NCI-H510A (cell line): ENCODE measurements at regions not wholly inside any gene's neighbourhood (a gene's known extent, or its start where the extent isn't known, plus 50 kb on each side); places are given as distances from the start of the nearest gene placed in this dataset.
"Not testable (repeated sequence)": the region's sequence is repeated elsewhere in the genome, so short reads cannot be mapped to it uniquely, and the experiment has no call there.

Source experiments
- DNase-seq: peaks from one replicate; lab custom pipeline; 2025; lab: John Stamatoyannopoulos, UW

- DNase-seq: no peak
Observed at GRCh38 chr13:63311587-63311986, 1895.9 kb upstream of the PCDH20 start.

GRCh38 chr13:63308549-63309165 is 1893.0 kb upstream of the PCDH20 start:
- DNase-seq: no peak

- no peak for DNase-seq
Observed at GRCh38 chr13:63307228-63307627, 1891.6 kb upstream of the PCDH20 start.

GRCh38 chr13:63305641-63306133 is 1890.0 kb upstream of the PCDH20 start:
- DNase-seq: no peak

- no peak for DNase-seq
Observed at GRCh38 chr13:63304497-63304896, 1888.8 kb upstream of the PCDH20 start.

GRCh38 chr13:63299866-63300394 is 1884.3 kb upstream of the PCDH20 start:
- no peak for DNase-seq

- no peak for DNase-seq
Observed at GRCh38 chr13:63297163-63297562, 1881.5 kb upstream of the PCDH20 start.

- DNase-seq: no peak
Observed at GRCh38 chr13:63291701-63292100, 1876.1 kb upstream of the PCDH20 start.

- DNase-seq: no peak
Observed at GRCh38 chr13:63288576-63288975, 1872.9 kb upstream of the PCDH20 start.

- no peak for DNase-seq
Observed at GRCh38 chr13:63287926-63288325, 1872.3 kb upstream of the PCDH20 start.

- no peak for DNase-seq
Observed at GRCh38 chr13:63285426-63285825, 1869.8 kb upstream of the PCDH20 start.

GRCh38 chr13:63279136-63279535 is 1863.5 kb upstream of the PCDH20 start:
- DNase-seq: no peak

- no peak for DNase-seq
Observed at GRCh38 chr13:63274772-63275171, 1859.1 kb upstream of the PCDH20 start.

- no peak for DNase-seq
Observed at GRCh38 chr13:63249411-63250187, 1834.0 kb upstream of the PCDH20 start.

- DNase-seq: not testable (repeated sequence)
Observed at GRCh38 chr13:63236667-63237396, 1821.2 kb upstream of the PCDH20 start.

GRCh38 chr13:63218596-63218995 is 1802.9 kb upstream of the PCDH20 start:
- DNase-seq: not testable (repeated sequence)

- DNase-seq: no peak
Observed at GRCh38 chr13:63209330-63210017, 1793.8 kb upstream of the PCDH20 start.

- no peak for DNase-seq
Observed at GRCh38 chr13:63208826-63209225, 1793.2 kb upstream of the PCDH20 start.

GRCh38 chr13:63206461-63206860 is 1790.8 kb upstream of the PCDH20 start:
- no peak for DNase-seq

- no peak for DNase-seq
Observed at GRCh38 chr13:63201493-63201892, 1785.8 kb upstream of the PCDH20 start.

GRCh38 chr13:63199508-63199907 is 1783.9 kb upstream of the PCDH20 start:
- DNase-seq: no peak

GRCh38 chr13:63198071-63198470 is 1782.4 kb upstream of the PCDH20 start:
- DNase-seq: peak; percentile 3
